ENCODE measurements at regions not wholly inside any gene's neighbourhood (a gene's known extent, or its start where the extent isn't known, plus 50 kb on each side); places are given as distances from the start of the nearest gene placed in this dataset.

GRCh38 chr20:7497985-7498384 lies 442.3 kb downstream of the HAO1 start:
- no peak for TF ChIP-seq REST (IDR thresholded peaks at IDR 0.05; ENCODE audit: insufficient read depth in 1 of 2, low read depth in 2 of 2, low read length in 1 of 2)
- TF ChIP-seq, protein P1, sequence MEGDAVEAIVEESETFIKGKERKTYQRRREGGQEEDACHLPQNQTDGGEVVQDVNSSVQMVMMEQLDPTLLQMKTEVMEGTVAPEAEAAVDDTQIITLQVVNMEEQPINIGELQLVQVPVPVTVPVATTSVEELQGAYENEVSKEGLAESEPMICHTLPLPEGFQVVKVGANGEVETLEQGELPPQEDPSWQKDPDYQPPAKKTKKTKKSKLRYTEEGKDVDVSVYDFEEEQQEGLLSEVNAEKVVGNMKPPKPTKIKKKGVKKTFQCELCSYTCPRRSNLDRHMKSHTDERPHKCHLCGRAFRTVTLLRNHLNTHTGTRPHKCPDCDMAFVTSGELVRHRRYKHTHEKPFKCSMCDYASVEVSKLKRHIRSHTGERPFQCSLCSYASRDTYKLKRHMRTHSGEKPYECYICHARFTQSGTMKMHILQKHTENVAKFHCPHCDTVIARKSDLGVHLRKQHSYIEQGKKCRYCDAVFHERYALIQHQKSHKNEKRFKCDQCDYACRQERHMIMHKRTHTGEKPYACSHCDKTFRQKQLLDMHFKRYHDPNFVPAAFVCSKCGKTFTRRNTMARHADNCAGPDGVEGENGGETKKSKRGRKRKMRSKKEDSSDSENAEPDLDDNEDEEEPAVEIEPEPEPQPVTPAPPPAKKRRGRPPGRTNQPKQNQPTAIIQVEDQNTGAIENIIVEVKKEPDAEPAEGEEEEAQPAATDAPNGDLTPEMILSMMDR (IDR thresholded peaks at IDR 0.05) = no peak

All from Panc1 (cell line).